Upper lobe of left lung (tissue), 4 donors: ENCODE measurements at regions not wholly inside any gene's neighbourhood (a gene's known extent, or its start where the extent isn't known, plus 50 kb on each side); places are given as distances from the start of the nearest gene placed in this dataset.

ENCODE experiments used
- CTCF ChIP-seq, 6 experiments: fragments of 450-650 bp in 4 of 6; fragments of 200-600 bp in 2 of 6; sonication (generic) in 2 of 6; IDR thresholded peaks; one replicate each; pipeline ENCODE4 v1.5.1; 2016 to 2019; ENCODE audit warnings: antibody characterized with exemption in 6 of 6
- POLR2A ChIP-seq, 4 donors: fragments of 450-650 bp; IDR thresholded peaks; one replicate each; pipeline ENCODE4 v1.5.1; 2016 to 2017; ENCODE audit warnings: antibody characterized with exemption in 4 of 4, mild to moderate bottlenecking in 2 of 4

GRCh38 chr14:59067127-59067894 lies 121.2 kb upstream of the DAAM1 start:
- TF ChIP-seq POLR2A (IDR thresholded peaks at IDR 0.05) (no peak), CTCF (IDR thresholded peaks at IDR 0.05) (no peak)
